Erythroblast (primary cell): ENCODE measurements at regions not wholly inside any gene's neighbourhood (a gene's known extent, or its start where the extent isn't known, plus 50 kb on each side); places are given as distances from the start of the nearest gene placed in this dataset.

Source experiments
- GATA1 ChIP-seq: IDR thresholded peaks from 2 replicates; pipeline ENCODE4 v1.6.1; 2011; ENCODE audit warnings: low read depth, mild to moderate bottlenecking, control low read depth, low read length, moderate library complexity
- POLR2A ChIP-seq: IDR thresholded peaks from 2 replicates; pipeline ENCODE4 v1.6.1; 2011; ENCODE audit warnings: mild to moderate bottlenecking, low read length

GRCh38 chr3:69530554-69530953, 144.7 kb upstream of the FRMD4B start:
- no peak for TF ChIP-seq GATA1
- no peak for TF ChIP-seq POLR2A
